SHP77 (cell line): ENCODE measurements at regions not wholly inside any gene's neighbourhood (a gene's known extent, or its start where the extent isn't known, plus 50 kb on each side); places are given as distances from the start of the nearest gene placed in this dataset.

Source experiments
- DNase-seq, 2 experiments: peaks; one replicate each; lab custom pipeline; 2025; lab: John Stamatoyannopoulos, UW

- DNase-seq = no peak
Observed at GRCh38 chr22:48563118-48563965, 1264.3 kb downstream of the BRD1 start.

DNA sequence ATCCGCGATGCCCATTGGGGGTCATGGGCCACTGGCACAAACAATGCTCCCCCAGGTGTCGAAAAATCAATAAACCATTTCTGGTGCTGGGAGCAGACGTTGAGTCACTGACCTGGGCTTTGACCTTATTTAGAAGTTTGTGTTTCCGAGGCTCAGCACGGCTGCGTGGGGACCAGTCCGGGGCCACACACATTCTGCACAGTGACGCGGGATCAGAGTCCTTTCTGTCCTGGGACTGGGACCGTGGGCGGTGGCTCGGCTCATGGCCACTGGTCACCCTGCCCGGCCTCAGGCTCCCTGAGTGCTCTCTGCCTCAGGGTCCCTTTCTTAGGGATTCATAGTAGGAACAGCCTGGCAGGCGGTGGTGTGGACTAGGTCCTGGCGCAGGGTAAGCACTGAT lies 1266.0 kb downstream of the BRD1 start:
- no peak for DNase-seq

DNA sequence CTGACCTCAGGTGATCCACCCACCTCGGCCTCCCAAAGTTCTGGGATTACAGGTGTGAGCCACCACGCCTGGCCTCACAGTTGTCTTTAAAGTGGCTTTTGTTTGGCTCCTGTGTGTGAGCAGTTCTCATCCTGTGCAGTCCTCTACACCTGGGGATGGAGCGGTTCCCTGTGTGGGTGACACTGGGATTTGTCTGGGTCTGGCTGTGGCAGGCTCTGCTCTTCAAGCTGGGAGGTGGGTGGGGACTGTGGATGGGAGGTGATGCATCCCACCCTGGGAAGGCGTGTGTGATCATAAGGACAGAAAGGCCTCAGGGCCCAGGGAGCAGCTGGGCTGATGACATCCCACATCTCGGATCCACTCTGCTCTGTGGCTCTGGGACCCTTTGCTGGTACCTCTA lies 1266.8 kb downstream of the BRD1 start:
- no peak for DNase-seq

DNA sequence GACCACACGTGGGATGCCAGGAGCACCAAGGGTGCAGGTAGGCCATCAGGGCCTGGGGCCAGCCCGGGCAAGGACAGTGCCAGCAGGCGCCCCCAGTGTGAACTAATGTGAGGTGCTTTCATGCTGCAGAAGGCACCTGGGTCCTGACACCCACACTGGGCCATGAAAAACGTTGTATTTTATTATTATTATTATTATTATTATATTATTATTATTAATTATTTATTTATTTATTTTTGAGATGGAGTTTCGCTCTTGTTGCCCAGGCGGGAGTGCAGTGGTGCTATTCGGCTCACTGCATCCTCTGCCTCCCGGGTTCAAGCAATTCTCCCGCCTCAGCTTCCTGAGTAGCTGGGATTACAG lies 1267.3 kb downstream of the BRD1 start:
- DNase-seq = no peak

DNA sequence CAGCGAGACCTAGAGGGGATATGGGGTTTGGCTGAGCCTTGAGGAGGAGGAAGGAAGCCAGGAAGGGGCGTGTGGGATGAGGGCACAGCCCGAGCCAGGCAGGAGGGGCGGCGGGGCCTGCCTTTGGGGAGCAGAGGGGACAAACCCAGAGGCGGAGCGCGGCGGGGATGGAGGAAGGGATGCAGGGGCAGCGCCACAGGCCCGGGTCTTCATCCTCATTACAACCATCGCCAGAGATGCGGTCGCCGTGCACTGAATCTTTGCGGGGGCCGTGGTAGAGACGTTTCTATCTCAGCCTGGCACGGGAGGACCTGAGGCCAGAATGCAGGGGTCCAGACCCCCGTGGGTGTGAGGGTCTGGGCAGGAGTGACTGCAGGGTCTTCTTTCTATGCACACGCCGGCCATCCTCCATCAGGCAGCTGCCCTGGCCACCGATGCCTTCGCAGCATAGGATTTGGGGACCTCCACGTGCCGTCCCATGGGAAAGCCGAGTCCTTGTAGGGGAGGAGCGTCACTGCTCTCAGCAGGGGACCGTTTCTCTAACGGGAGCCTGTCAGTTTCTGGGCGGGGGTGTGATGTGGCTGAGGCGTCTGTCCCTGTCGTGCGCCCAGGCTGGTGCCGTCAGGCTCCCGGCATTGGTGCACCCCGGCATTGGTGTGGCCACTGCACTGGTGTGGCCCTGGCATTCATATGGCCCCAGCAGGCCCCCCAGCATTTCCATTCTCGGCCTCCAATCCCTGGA lies 1267.9 kb downstream of the BRD1 start:
- no peak for DNase-seq

- no peak for DNase-seq
Observed at GRCh38 chr22:48558606-48559402, 1268.9 kb downstream of the BRD1 start.

- no peak for DNase-seq
Observed at GRCh38 chr22:48558016-48558415, 1269.7 kb downstream of the BRD1 start.

DNA sequence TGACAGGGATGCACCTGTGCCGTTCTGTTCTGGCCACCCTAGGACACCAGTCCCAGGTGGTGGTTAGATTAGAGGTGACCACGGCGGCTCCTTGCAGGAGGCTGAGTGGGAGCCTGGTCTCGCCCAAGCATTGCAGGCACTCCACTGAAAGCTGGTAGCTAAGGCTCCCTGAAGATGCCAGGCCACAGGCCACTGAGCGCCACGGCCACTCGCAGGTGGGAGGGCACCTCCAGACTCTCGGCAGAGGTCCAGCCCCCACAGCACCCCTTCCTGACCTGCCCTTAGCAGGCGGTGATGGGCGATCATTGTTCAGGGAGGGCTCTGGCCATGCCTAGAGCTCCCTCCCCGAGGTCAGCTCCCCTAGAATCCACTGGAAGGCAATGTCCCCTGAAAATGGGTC lies 1270.2 kb downstream of the BRD1 start:
- no peak for DNase-seq

- DNase-seq = no peak
Observed at GRCh38 chr22:48556751-48557150, 1270.9 kb downstream of the BRD1 start.

DNA sequence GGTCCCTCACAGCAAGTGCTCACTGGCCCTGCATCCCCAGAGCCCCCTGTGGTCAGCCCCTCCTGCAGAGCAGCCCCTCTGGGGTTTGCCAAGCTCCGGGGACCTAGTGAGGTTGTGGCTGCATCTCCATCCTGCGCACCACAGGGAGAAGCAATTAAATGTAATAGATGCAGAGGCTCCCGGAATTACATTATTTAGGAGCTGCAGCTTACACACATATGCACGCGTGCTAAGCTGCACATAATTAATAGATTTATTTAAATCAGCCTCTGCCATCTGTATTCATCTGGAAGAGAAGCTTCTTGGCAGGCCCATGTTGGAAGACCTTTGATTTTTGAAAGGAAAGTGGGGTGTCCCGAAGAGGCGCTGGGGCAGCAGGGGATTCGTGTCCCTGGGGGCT lies 1271.5 kb downstream of the BRD1 start:
- no peak for DNase-seq

DNA sequence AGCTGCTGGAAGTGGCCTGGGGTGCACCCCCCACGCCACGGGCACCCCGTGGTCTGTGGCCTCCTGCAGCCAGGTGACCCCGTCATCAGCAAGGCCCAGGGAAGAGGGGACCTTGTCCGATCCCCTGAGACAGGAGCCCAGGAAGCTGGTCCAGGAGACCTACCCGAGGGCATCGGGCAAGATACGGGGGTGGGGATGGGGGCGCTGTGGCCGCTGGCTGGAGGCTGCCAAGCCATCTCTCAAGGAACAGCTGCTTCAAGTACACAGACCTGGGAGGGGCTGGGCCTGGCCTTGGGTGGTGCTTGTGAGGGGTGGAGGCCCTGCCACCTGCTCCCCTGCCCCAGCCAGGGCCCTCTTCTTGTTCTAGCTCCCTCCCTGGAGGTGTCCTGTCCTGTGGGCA lies 1272.1 kb downstream of the BRD1 start:
- no peak for DNase-seq

- peak; percentile 22 to 54 for DNase-seq
Observed at GRCh38 chr22:48554893-48555572, 1272.6 kb downstream of the BRD1 start.

GRCh38 chr22:48553694-48554308 lies 1273.9 kb downstream of the BRD1 start:
- DNase-seq = no peak

GRCh38 chr22:48553119-48553518 lies 1274.6 kb downstream of the BRD1 start:
- DNase-seq = no peak

- no peak for DNase-seq
Observed at GRCh38 chr22:48551716-48552268, 1275.9 kb downstream of the BRD1 start.

DNA sequence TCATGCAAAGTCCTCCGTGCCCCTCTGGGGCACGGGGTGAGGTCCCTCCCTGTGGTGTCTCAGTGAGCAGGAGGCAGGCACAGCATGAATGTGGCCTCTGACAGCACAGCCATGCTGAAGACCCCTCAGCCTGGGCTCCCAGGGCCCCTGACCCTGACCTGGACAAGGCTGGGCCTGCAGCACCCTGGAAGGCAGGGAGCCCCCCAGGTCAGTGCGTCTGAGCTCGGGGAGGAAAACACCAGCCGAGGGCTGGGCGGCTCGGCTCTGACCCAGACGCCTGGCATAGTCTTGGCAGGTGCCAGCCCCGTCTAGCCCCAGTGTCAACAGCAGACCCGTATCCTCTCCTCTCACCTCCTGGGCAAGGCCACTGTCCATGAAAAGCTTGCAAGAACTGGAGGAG lies 1276.6 kb downstream of the BRD1 start:
- no peak for DNase-seq

DNA sequence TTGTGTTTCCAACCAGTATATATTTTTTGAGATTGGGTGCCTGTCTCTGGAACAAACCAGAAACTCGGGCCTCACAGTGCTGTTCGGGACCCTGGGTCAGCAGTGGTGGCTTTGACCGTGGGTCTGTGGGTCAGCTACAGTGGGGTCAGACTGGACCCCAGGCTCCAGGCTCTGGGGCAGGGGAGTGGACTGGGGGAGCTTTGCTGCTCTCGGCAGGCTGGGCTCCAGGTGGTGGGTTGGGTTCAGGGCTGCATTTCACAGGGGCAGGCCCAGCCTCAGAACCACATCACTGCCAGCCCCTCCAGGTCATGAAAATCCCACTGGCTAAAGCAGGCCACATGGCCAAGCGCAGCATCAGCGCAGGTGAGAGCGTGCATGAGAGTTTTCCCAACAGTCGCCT lies 1279.3 kb downstream of the BRD1 start:
- no peak for DNase-seq

DNA sequence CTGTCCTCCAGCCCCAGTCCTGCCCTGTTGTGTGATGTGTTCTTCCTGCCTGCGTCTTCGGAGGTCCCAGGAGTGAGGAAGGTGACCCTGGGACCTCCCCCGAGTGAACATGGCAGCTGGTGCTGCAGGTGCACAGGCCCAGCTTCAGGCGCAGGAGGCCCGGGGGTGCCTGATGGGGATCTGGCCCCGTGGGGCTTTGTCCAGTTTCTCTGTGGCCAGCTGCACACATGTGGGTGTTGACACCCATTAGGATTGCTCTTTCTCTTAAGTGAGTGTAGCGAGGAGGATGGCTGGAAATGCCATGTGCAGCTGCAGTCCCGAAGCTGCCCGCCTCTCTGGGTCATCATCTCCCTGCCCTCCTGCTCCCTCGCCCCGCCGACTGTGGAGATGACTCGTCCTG lies 1279.7 kb downstream of the BRD1 start:
- DNase-seq = no peak

DNA sequence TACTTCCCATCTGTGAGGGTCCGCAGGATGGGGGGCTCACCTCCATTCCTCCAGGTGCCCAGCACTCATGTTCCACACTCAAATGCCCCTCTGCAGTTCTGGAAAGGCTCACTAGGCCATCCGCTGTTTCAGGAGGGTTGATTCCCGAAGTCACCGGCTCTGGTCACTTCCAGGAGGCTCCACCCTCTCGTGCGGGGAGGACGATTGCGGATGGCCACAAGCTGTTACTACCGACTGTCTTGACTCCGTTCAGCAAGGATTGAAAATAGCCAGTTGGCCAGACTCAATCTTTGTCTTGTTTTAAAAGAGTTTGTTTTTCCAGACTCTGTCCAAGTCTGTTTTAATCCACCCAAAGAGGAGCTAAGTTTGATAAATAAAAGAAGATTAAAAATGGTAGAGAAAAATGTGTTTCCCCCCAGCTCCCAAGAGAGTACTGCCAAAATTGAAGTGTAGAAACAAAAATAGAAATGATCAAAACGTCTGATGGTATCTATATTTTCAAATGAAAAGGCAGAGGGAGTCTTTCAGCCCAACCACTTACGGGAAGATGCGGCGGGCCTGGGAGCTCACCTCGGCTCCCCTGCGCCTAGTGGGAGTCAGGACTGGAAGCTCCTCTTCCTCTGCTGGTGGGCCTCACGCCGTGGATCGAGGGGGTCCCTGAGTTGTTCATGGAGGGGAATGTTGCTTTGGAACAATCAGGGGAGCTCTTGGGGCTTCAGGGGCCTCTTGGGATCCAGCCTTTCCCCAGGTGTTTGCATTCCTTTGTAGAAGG lies 1280.8 kb downstream of the BRD1 start:
- DNase-seq = no peak

GRCh38 chr22:48545987-48546386 lies 1281.7 kb downstream of the BRD1 start:
- no peak for DNase-seq
